ENCODE measurements at regions not wholly inside any gene's neighbourhood (a gene's known extent, or its start where the extent isn't known, plus 50 kb on each side); places are given as distances from the start of the nearest gene placed in this dataset.

- TF ChIP-seq E4F1 (IDR thresholded peaks at IDR 0.05; ENCODE audit: borderline replicate concordance, partially characterized antibody) (no peak), PAX8 (IDR thresholded peaks at IDR 0.05) (no peak)
These were observed 445.5 kb downstream of the MATN1 start (continued) for GRCh38 chr1:30277911-30278310.

DNA sequence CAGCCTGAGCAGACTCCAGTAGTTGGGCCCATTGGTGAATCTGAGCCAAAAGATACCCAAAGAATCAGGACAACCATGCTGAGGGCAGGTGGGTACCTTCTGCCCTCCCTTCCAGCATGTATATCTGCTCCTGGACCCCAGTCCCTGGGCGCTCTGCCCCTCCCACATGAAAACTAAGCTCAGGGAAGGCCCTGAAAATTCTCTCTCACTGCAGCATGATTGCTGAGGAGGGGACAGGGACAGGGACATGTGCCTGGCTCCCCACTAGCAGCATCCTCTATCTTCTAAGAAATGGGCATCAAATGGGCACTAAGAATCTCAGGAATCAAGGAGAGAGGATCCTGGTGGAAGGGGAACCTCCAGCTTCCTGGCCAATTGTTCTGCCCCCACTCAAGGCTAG, 446.0 kb downstream of the MATN1 start:
- CTCF ChIA-PET = no interaction called here
- FAIRE-seq = no peak
- Histone ChIP-seq H3K9ac (ENCODE audit: control insufficient read depth, insufficient read depth, low read length) (no peak overlapping the region), H3K4me1 (ENCODE audit: control insufficient read depth, insufficient read depth, low read length) (no peaks in the 10 kb centered on the region), H2AFZ (ENCODE audit: control insufficient read depth, low read depth, low read length) (no peak overlapping the region), H4K20me1 (ENCODE audit: control insufficient read depth, insufficient read depth) (no peaks in the 10 kb centered on the region), H3K4me3 (no peak overlapping the region), H3K27ac (ENCODE audit: control insufficient read depth, insufficient read depth) (no peak overlapping the region), H3K36me3 (ENCODE audit: control insufficient read depth in 2 of 2, insufficient read depth in 2 of 2, low read length in 1 of 2) (no peaks in the 10 kb centered on the region), H3K27me3 (replicated peaks in 1 of 2; ENCODE audit: control insufficient read depth in 2 of 2, insufficient read depth in 2 of 2, low read length in 1 of 2) (no peaks in the 10 kb centered on the region; a peak in 1 of 4 replicates), H3K4me2 (ENCODE audit: control insufficient read depth, insufficient read depth) (no peak overlapping the region), H3K9me3 (replicated peaks; ENCODE audit: control insufficient read depth, insufficient read depth, low read length) (no peaks in the 10 kb centered on the region; the same call in 2 of the 3 replicates), H3K79me2 (ENCODE audit: control insufficient read depth, insufficient read depth, low read length) (no peaks in the 10 kb centered on the region)
- RAD21 ChIA-PET (ENCODE audit: unreplicated experiment) = no interaction called here
- TF ChIP-seq, protein P1, sequence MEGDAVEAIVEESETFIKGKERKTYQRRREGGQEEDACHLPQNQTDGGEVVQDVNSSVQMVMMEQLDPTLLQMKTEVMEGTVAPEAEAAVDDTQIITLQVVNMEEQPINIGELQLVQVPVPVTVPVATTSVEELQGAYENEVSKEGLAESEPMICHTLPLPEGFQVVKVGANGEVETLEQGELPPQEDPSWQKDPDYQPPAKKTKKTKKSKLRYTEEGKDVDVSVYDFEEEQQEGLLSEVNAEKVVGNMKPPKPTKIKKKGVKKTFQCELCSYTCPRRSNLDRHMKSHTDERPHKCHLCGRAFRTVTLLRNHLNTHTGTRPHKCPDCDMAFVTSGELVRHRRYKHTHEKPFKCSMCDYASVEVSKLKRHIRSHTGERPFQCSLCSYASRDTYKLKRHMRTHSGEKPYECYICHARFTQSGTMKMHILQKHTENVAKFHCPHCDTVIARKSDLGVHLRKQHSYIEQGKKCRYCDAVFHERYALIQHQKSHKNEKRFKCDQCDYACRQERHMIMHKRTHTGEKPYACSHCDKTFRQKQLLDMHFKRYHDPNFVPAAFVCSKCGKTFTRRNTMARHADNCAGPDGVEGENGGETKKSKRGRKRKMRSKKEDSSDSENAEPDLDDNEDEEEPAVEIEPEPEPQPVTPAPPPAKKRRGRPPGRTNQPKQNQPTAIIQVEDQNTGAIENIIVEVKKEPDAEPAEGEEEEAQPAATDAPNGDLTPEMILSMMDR (IDR thresholded peaks at IDR 0.05 in 2 of 3, conservative IDR thresholded peaks at IDR 0.05 in 1 of 3; ENCODE audit: control insufficient read depth in 2 of 3, extremely low read depth in 1 of 3, insufficient read depth in 1 of 3, low read depth in 3 of 3, low read length in 3 of 3) = no peak
- TF ChIP-seq, protein P2, sequence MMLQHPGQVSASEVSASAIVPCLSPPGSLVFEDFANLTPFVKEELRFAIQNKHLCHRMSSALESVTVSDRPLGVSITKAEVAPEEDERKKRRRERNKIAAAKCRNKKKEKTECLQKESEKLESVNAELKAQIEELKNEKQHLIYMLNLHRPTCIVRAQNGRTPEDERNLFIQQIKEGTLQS (IDR thresholded peaks at IDR 0.05; ENCODE audit: borderline replicate concordance, extremely low read depth, low read depth, low read length) = no peak
- no peak for TF ChIP-seq NFIC (IDR thresholded peaks at IDR 0.05; ENCODE audit: low read depth, low read length)
- no peak for TF ChIP-seq NR2C1 (IDR thresholded peaks at IDR 0.05)
- TF ChIP-seq PKNOX1 (IDR thresholded peaks at IDR 0.05) = no peak
- TF ChIP-seq, protein P3, sequence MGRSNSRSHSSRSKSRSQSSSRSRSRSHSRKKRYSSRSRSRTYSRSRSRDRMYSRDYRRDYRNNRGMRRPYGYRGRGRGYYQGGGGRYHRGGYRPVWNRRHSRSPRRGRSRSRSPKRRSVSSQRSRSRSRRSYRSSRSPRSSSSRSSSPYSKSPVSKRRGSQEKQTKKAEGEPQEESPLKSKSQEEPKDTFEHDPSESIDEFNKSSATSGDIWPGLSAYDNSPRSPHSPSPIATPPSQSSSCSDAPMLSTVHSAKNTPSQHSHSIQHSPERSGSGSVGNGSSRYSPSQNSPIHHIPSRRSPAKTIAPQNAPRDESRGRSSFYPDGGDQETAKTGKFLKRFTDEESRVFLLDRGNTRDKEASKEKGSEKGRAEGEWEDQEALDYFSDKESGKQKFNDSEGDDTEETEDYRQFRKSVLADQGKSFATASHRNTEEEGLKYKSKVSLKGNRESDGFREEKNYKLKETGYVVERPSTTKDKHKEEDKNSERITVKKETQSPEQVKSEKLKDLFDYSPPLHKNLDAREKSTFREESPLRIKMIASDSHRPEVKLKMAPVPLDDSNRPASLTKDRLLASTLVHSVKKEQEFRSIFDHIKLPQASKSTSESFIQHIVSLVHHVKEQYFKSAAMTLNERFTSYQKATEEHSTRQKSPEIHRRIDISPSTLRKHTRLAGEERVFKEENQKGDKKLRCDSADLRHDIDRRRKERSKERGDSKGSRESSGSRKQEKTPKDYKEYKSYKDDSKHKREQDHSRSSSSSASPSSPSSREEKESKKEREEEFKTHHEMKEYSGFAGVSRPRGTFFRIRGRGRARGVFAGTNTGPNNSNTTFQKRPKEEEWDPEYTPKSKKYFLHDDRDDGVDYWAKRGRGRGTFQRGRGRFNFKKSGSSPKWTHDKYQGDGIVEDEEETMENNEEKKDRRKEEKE (IDR thresholded peaks at IDR 0.05) = no peak
- no peak for TF ChIP-seq RFX5 (IDR thresholded peaks at IDR 0.05; ENCODE audit: low read depth, low read length)
- in situ Hi-C loops (cut with MboI) (no loop called here), intact Hi-C loops (cut with micrococcal nuclease; ENCODE audit: unreplicated experiment) (no loop called here)
- 0% methylated on average over 1 of the region's 1 CpG for WGBS (ENCODE audit: insufficient coverage, insufficient replicate concordance, low lambda C conversion rate, missing lambda C conversion rate)
- BruUV-seq (replicated peaks) = no TSS peak
- POLR2A ChIA-PET = no interaction called here
- ATAC-seq = no peak
- DNase-seq (ENCODE audit: low read depth, low spot score) = no peak
- SMC1A ChIA-PET (ENCODE audit: uncharacterized antibody, unreplicated experiment) = no interaction called here
